Ishikawa (cell line): ENCODE measurements at regions not wholly inside any gene's neighbourhood (a gene's known extent, or its start where the extent isn't known, plus 50 kb on each side); places are given as distances from the start of the nearest gene placed in this dataset.

Experiments used
- CREB1 ChIP-seq: IDR thresholded peaks from 2 replicates; pipeline ENCODE4 v1.6.1; 2012; ENCODE audit warnings: low read depth
- EGR1 ChIP-seq: IDR thresholded peaks from 2 replicates; pipeline ENCODE4 v1.6.1; 2012
- EP300 ChIP-seq: IDR thresholded peaks from 2 replicates; pipeline ENCODE4 v1.6.1; 2012; ENCODE audit warnings: borderline replicate concordance
- FOXM1 ChIP-seq: IDR thresholded peaks from 2 replicates; pipeline ENCODE4 v1.6.1; 2012; ENCODE audit warnings: low read depth, borderline replicate concordance
- MAX ChIP-seq: IDR thresholded peaks from 2 replicates; pipeline ENCODE4 v1.6.1; 2012
- NFIC ChIP-seq: IDR thresholded peaks from 2 replicates; pipeline ENCODE4 v1.6.1; 2012
- RAD21 ChIP-seq: IDR thresholded peaks from 2 replicates; pipeline ENCODE4 v1.6.1; 2012; ENCODE audit warnings: low read depth
- REST ChIP-seq: IDR thresholded peaks from 2 replicates; pipeline ENCODE4 v1.6.1; 2012; ENCODE audit warnings: low read depth, mild to moderate bottlenecking
- TAF1 ChIP-seq: IDR thresholded peaks from 2 replicates; pipeline ENCODE4 v1.6.1; 2012; ENCODE audit warnings: low read depth, mild to moderate bottlenecking
- TEAD4 ChIP-seq: IDR thresholded peaks from 2 replicates; pipeline ENCODE4 v1.6.1; 2012
- YY1 ChIP-seq: IDR thresholded peaks from 2 replicates; pipeline ENCODE4 v1.6.1; 2012; ENCODE audit warnings: low read depth
- ZBTB7A ChIP-seq: IDR thresholded peaks from 2 replicates; pipeline ENCODE4 v1.6.1; 2012; ENCODE audit warnings: low read depth

GRCh38 chr10:117441361-117441760 lies 66.1 kb upstream of the PDZD8 start:
- TF ChIP-seq CREB1: no peak
- TF ChIP-seq NFIC: no peak
- TF ChIP-seq RAD21: no peak
- no peak for TF ChIP-seq EP300
- TF ChIP-seq TAF1: no peak
- no peak for TF ChIP-seq REST
- TF ChIP-seq TEAD4: no peak
- TF ChIP-seq MAX: no peak
- TF ChIP-seq EGR1: no peak
- TF ChIP-seq ZBTB7A: no peak
- TF ChIP-seq YY1: no peak
- no peak for TF ChIP-seq FOXM1
